T47D (cell line): ENCODE measurements at regions not wholly inside any gene's neighbourhood (a gene's known extent, or its start where the extent isn't known, plus 50 kb on each side); places are given as distances from the start of the nearest gene placed in this dataset.

Experiments
- DNase-seq, 2 experiments: peaks; one replicate each; pipeline versions ENCODE4 v3.0.0 to v3.0.0-alpha.2; 2011 to 2012; ENCODE audit warnings: low read depth in 1 of 2, low spot score in 1 of 2
- JUND ChIP-seq: IDR thresholded peaks from 2 replicates; pipeline ENCODE4 v1.6.1; 2012; ENCODE audit warnings: low read depth
- in situ Hi-C: cut with HindIII; loops from 2 replicates; pipeline ENCODE4 v1.10.0; 2016; ENCODE audit warnings: low sequenced_read_pairs, low pct_unique_long_range_greater_than_20kb

DNA sequence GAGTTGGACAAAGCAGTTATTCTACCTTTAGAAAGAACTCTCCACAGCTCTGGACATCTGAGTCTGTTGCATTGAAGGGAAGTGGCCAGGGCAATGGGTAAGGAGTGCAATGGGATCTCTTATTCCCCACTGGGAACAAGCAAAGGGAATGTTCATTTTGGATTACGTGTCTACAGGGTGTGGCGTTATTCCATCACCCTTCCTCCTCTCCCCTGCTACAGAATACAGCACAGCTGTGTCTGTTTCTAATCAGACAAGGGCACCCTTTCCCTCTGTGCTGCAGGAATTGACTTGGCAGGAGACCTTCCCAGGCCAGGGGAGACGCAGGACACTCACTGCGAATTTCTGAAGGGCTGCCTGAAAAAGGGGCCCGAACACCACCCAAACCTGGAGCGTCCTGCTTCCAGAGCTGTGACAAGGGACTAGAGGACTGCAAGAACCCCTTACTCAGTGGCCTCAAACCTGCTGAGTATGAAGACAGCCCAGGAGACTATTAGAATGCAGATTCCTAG lies 163.6 kb upstream of the RAB4A start:
- DNase-seq = no peak
- no peak for TF ChIP-seq JUND

GRCh38 chr1:229107972-229108371 lies 162.9 kb upstream of the RAB4A start:
- TF ChIP-seq JUND = no peak
- in situ Hi-C loops = no loop called here

More for the DNA sequence above, 163.6 kb upstream of the RAB4A start:
- in situ Hi-C loops = no loop called here

GRCh38 chr1:229108598-229109201 lies 162.2 kb upstream of the RAB4A start:
- no peak for DNase-seq
- TF ChIP-seq JUND = no peak
- in situ Hi-C loops = no loop called here

More at GRCh38 chr1:229107972-229108371, 162.9 kb upstream of the RAB4A start:
- DNase-seq = no peak

- in situ Hi-C loops = no loop called here
- TF ChIP-seq JUND = no peak
- DNase-seq = no peak
Observed at GRCh38 chr1:229109320-229109761, 161.6 kb upstream of the RAB4A start.

GRCh38 chr1:229110986-229111385 lies 159.9 kb upstream of the RAB4A start:
- TF ChIP-seq JUND = no peak
- DNase-seq = no peak
- in situ Hi-C loops = no loop called here

- in situ Hi-C loops = no loop called here
- DNase-seq = peak in 1 of 2 experiments; percentile 13
- TF ChIP-seq JUND = no peak
Observed at GRCh38 chr1:229111703-229112319, 159.1 kb upstream of the RAB4A start.

DNA sequence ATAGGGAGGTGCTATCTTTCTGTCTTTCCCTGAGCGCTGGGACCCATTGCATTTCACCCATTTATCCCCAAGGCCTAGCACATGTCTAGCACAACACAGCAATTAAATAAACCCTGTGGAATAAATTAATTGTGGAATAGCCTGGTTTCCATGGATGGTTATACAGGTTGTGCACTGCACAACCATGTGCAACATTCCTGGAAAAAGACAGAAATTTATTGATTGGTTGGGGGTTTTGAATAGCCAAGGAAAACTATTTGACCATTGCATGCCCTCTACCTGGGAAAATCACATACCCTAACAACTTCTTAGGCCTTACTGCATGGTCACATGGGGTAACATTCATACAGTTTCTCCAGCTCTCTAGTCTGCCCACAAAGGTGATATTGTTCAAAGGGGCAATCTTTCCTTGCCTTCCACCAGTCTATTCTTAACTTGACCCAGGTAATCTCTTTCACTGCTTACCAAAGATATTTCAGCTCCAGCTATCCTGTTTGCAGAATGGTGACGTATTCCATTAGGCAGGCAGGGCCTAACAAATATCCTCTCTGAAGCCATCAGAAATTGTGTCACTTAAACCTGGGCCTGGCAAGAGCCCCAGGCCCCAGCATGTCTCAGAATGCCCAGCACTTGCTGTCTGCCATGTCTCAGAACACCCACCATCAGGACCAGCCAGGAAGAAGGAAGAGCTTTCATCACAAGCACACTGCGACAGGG lies 157.9 kb upstream of the RAB4A start:
- DNase-seq = no peak

DNA sequence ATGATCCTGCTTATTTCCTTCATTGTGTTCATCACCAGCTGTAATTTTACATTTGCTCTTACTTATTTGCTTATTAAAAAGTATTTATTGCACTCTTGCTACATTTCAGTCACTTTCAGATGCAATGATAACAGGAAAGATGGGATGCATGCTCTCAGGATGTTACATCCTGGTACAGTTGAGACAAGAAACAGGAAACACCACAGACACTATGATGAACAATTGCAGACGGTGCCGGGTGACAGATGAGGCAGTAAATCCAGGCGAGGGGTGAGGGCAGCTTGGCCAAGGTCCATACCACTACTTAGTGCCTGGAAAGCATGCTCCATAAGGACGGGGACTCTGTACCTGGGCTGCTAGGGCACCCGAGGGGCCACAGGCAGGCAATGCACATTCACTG lies 156.6 kb upstream of the RAB4A start:
- in situ Hi-C loops = no loop called here
- no peak for TF ChIP-seq JUND
- DNase-seq = no peak

More for the DNA sequence above, 157.9 kb upstream of the RAB4A start:
- in situ Hi-C loops = no loop called here
- TF ChIP-seq JUND = no peak

DNA sequence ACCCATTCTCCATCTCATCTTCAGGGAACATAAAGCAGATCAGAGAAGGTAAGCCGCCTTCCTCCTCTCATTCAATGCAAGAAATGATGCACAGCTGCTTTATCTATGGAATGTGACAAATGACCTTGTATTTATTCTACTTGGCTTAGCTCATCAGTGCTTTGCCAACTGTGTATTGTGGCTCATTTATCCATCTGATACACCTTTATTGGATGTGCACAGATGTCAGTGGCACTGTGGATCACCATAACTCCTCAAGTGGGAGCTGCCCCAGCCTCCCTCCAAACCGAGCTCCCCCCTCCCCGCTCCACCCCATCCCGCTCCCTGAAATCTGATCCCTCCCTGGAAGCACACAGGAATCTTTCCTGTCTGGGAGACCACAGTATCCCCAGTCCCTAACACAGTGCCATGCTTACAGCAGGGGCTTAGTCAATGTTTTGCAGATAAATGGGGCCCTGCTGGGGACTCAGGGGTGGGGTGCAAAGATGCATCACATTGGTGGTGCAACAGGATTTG lies 156.0 kb upstream of the RAB4A start:
- in situ Hi-C loops = no loop called here
- TF ChIP-seq JUND = no peak

GRCh38 chr1:229116114-229116513 lies 154.8 kb upstream of the RAB4A start:
- TF ChIP-seq JUND = no peak
- no peak for DNase-seq
- in situ Hi-C loops = no loop called here

More for the DNA sequence above, 156.0 kb upstream of the RAB4A start:
- DNase-seq = no peak

GRCh38 chr1:229117664-229118300 lies 153.1 kb upstream of the RAB4A start:
- DNase-seq = no peak
- in situ Hi-C loops = no loop called here
- no peak for TF ChIP-seq JUND

DNA sequence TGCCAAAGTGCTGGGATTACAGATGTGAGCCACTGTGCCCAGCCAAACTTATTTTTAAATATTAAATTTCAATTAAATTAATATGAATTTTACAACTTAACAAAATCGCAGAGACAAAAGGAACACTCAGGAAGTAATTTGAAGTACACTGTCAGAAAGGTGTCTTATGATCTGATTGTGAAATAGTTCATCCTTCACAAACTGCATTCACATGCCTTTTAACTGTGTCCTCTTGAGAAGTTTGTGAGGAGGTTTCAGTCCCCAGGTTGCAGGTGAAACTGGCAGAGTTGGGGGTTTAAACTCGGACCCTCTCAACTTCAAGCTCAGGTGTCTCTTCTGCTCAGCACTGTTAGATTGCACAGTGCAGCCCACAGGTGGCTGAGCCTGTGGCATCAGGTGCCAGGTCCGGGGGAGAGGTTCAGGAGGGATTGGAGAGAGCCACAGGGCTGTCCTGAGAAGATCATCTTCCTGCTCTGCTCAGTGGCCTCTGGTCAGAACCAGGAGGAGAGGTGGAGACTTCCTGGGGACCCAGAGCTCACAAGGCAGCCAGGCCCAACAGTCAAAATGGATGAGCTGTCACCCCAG lies 152.3 kb upstream of the RAB4A start:
- no peak for TF ChIP-seq JUND
- in situ Hi-C loops = no loop called here
- no peak for DNase-seq
